NOMO-1 (cell line): ENCODE measurements at regions not wholly inside any gene's neighbourhood (a gene's known extent, or its start where the extent isn't known, plus 50 kb on each side); places are given as distances from the start of the nearest gene placed in this dataset.

Experiments
- DNase-seq, 2 experiments: peaks; one replicate each; lab custom pipeline; 2025; ENCODE audit not compliant: unreplicated experiment in 2 of 2; lab: John Stamatoyannopoulos, UW

DNA sequence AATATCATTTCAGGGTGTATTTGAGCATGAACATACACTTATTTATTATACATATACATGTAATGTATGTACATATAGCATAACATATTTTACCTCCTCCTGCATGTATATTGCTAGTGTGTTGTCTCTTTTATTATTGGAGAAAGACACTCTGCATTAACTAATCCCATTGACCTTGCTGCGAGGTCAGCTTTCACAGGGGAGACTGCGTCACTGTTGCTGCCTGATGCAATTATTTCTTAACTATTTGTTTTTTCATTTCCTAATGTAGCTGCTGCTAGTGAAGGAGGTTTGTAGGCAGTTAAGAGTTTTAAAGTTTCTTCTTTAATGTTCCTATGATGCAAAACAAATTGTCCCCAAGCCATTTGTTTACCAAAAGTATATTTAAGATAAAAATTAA lies 185.4 kb upstream of the CNTN5 start:
- peak; percentile 14 to 76 for DNase-seq

GRCh38 chr11:98836156-98836555 lies 184.6 kb upstream of the CNTN5 start:
- DNase-seq, result no peak

- no peak for DNase-seq
Observed at GRCh38 chr11:98842187-98842586, 178.6 kb upstream of the CNTN5 start.

GRCh38 chr11:98862169-98862568 lies 158.6 kb upstream of the CNTN5 start:
- DNase-seq, result no peak

- DNase-seq, result no peak
Observed at GRCh38 chr11:98871690-98872089, 149.1 kb upstream of the CNTN5 start.

- no peak for DNase-seq
Observed at GRCh38 chr11:98874050-98874449, 146.7 kb upstream of the CNTN5 start.

DNA sequence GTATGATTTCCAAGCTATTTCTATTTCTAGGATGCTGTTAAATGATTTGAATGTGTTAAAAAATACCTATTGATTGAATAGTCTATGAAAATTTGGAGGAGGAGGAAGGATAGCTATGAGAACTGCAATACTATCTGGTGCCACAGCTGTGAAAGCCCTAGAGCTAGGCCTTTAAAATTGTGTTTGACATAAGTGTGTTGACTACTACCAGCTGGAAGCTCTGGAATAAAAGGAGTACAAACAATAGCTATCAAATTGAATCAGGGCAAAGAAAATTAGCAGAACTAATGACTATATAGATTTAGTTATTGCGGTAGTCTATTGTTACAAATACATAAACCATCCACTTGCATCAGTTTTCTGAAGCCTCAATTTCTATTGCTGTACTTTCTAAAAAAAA lies 124.8 kb upstream of the CNTN5 start:
- no peak for DNase-seq

- no peak for DNase-seq
Observed at GRCh38 chr11:98940913-98941312, 79.8 kb upstream of the CNTN5 start.

GRCh38 chr11:98944461-98944860 lies 76.3 kb upstream of the CNTN5 start:
- DNase-seq, result no peak

GRCh38 chr11:98952107-98952506 lies 68.6 kb upstream of the CNTN5 start:
- no peak for DNase-seq

GRCh38 chr11:98955551-98955950 lies 65.2 kb upstream of the CNTN5 start:
- no peak for DNase-seq

GRCh38 chr11:98964146-98964545 lies 56.6 kb upstream of the CNTN5 start:
- DNase-seq, result no peak

- no peak for DNase-seq
Observed at GRCh38 chr11:98965358-98965757, 55.4 kb upstream of the CNTN5 start.

DNA sequence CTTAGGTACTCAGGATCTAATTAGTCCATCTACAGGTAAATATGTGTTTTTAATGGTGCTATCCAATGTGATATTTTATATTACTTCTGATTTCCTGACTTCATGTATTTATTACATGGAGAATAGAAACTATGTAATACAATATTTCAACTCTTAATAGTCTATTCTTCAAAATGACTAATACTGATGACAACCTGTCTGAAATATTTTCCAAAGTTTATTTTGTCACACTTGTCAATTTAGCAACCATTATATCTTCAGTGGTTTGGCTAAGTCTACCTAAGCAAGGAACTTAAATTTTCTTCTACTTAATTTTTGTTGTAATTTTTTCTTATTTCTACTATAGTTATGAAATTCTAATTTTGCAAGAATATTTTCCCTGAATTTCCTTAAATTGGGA lies 55.0 kb upstream of the CNTN5 start:
- DNase-seq, result no peak

DNA sequence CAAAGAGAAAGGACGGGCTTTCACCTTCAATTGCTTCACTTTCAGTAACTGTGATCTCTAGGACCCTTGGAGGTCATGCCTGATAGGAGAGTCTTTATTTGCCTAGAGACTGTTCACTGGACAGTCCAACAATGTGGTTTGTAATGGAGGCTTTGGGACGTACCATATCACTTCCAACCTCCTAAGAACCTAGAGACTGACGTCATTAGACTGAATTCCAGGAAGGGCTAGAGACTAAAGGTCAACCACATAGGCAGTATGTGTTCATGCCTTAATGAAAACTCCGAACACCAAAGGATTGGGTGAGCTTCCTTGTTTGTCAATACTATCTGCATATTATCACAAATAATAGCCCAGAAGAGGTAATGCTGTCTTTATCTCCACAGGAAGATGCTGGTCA lies 53.7 kb upstream of the CNTN5 start:
- no peak for DNase-seq
